Keratinocyte (primary cell): ENCODE measurements at regions not wholly inside any gene's neighbourhood (a gene's known extent, or its start where the extent isn't known, plus 50 kb on each side); places are given as distances from the start of the nearest gene placed in this dataset.

Experiments used
- DNase-seq: peaks from one replicate; pipeline ENCODE4 v3.0.0-alpha.2; 2011; ENCODE audit warnings: low read depth, missing footprints, low spot score
- FAIRE-seq: peaks from 2 replicates; lab custom pipeline; 2011; peaks lifted over from hg19 to GRCh38; lab: Jason Lieb, UNC
- H2AFZ ChIP-seq: 2 replicates; pipeline ENCODE4 v1.6.0; 2012; ENCODE audit warnings: low read length, control low read depth, inconsistent platforms; ENCODE audit not compliant: control insufficient read depth
- H3K27ac ChIP-seq: 2 replicates; pipeline ENCODE4 v1.5.1; 2011; ENCODE audit warnings: low read length; ENCODE audit not compliant: control insufficient read depth, insufficient read depth
- H3K27me3 ChIP-seq: 3 replicates; pipeline ENCODE4 v1.6.0; 2011; ENCODE audit warnings: low read length; ENCODE audit not compliant: control insufficient read depth, insufficient read depth; ENCODE audit errors: extremely low read depth
- H3K36me3 ChIP-seq, 2 experiments: 2 replicates in 1 of 2; 3 replicates in 1 of 2; pipeline ENCODE4 v1.5.1; 2011; ENCODE audit warnings: low read length in 2 of 2, mild to moderate bottlenecking in 1 of 2; ENCODE audit not compliant: control insufficient read depth in 2 of 2, insufficient read depth in 2 of 2; ENCODE audit errors: extremely low read depth in 1 of 2
- H3K4me1 ChIP-seq: 3 replicates; pipeline ENCODE4 v1.5.1; 2011; ENCODE audit warnings: low read length; ENCODE audit not compliant: control insufficient read depth, insufficient read depth; ENCODE audit errors: extremely low read depth
- H3K4me2 ChIP-seq: 3 replicates; pipeline ENCODE4 v1.6.0; 2011; ENCODE audit warnings: low read depth, low read length; ENCODE audit not compliant: control insufficient read depth, insufficient read depth; ENCODE audit errors: extremely low read depth
- H3K4me3 ChIP-seq, 3 experiments: fragments of 200-600 bp in 1 of 3; sonication (generic) in 1 of 3; 2 replicates in 2 of 3; 3 replicates in 1 of 3; pipeline ENCODE4 v1.5.1; 2011 to 2016; ENCODE audit warnings: low read length in 3 of 3, mild to moderate bottlenecking in 3 of 3, control low read depth in 2 of 3, inconsistent platforms in 1 of 3, low read depth in 1 of 3, mixed read lengths in 1 of 3, mixed run types in 1 of 3, moderate library complexity in 1 of 3; ENCODE audit not compliant: control insufficient read depth in 2 of 3, insufficient read depth in 2 of 3; ENCODE audit errors: extremely low read depth in 1 of 3
- H3K79me2 ChIP-seq: 2 replicates; pipeline ENCODE4 v1.6.0; 2012; ENCODE audit warnings: low read length; ENCODE audit not compliant: control insufficient read depth, insufficient read depth
- H3K9ac ChIP-seq: 3 replicates; pipeline ENCODE4 v1.6.0; 2011; ENCODE audit warnings: low read length; ENCODE audit not compliant: control insufficient read depth, insufficient read depth; ENCODE audit errors: extremely low read depth
- H3K9me1 ChIP-seq: 3 replicates; pipeline ENCODE4 v1.6.0; 2011; ENCODE audit warnings: low read length; ENCODE audit not compliant: control insufficient read depth, insufficient read depth; ENCODE audit errors: extremely low read depth
- H3K9me3 ChIP-seq: 2 replicates; pipeline ENCODE4 v1.5.1; 2012; ENCODE audit warnings: low read depth, low read length; ENCODE audit not compliant: control insufficient read depth
- H4K20me1 ChIP-seq: 3 replicates; pipeline ENCODE4 v1.6.0; 2011; ENCODE audit warnings: low read length; ENCODE audit not compliant: control insufficient read depth, insufficient read depth; ENCODE audit errors: extremely low read depth
- CTCF ChIP-seq, 3 experiments: IDR thresholded peaks in 1 of 3; conservative IDR thresholded peaks in 1 of 3; optimal IDR thresholded peaks in 1 of 3; 2 replicates in 2 of 3; 3 replicates in 1 of 3; pipeline versions ENCODE3 to v1.5.1; 2011; ENCODE audit warnings: low read length in 3 of 3, mild to moderate bottlenecking in 3 of 3, moderate library complexity in 2 of 3, control low read depth in 1 of 3, inconsistent platforms in 1 of 3; ENCODE audit not compliant: insufficient read depth in 2 of 3; ENCODE audit errors: extremely low read depth in 1 of 3
- EZH2 ChIP-seq: IDR thresholded peaks from one replicate; pipeline ENCODE4 v1.6.1; 2012; ENCODE audit warnings: inconsistent platforms, mild to moderate bottlenecking, low read length, moderate library complexity
- dilution Hi-C: fragments of 300-500 bp; cut with MboI; formaldehyde crosslinking; loops from one replicate; pipeline ENCODE4 v1.7.0; 2020; ENCODE audit warnings: low sequenced_read_pairs; ENCODE audit not compliant: extremely low pct_ligation_motif_present

- Histone ChIP-seq H3K36me3 (no peaks in the 10 kb centered on the region), H3K9ac (no peak overlapping the region), H3K27me3 (no peaks in the 10 kb centered on the region), H3K9me1 (no peaks in the 10 kb centered on the region), H3K27ac (no peak overlapping the region), H3K79me2 (no peaks in the 10 kb centered on the region), H3K4me2 (no peak overlapping the region), H4K20me1 (no peaks in the 10 kb centered on the region), H2AFZ (no peak overlapping the region), H3K9me3 (no peaks in the 10 kb centered on the region), H3K4me1 (no peaks in the 10 kb centered on the region), H3K4me3 (no peak overlapping the region)
- TF ChIP-seq EZH2 = no peak
- FAIRE-seq = no peak
- DNase-seq = no peak
- dilution Hi-C loops = no loop called here
These were observed 477.2 kb downstream of the BRINP3 start for GRCh38 chr1:190000365-190000872.

- no peak for FAIRE-seq
- no peaks in the 10 kb centered on the region for H3K9me1 ChIP-seq
- H3K4me1 ChIP-seq = no peaks in the 10 kb centered on the region
- no peak overlapping the region for H2AFZ ChIP-seq
- no peak overlapping the region for H3K4me3 ChIP-seq
- H3K9ac ChIP-seq = no peak overlapping the region
- TF ChIP-seq EZH2 (no peak), CTCF (optimal IDR thresholded peaks at IDR 0.05 in 1 of 3, IDR thresholded peaks at IDR 0.05 in 1 of 3, conservative IDR thresholded peaks at IDR 0.05 in 1 of 3; ENCODE audit: extremely low read depth in 1 of 3, insufficient read depth in 2 of 3, low read length in 3 of 3) (no peak)
- no peak overlapping the region for H3K27ac ChIP-seq
- no peaks in the 10 kb centered on the region for H3K79me2 ChIP-seq
- H3K27me3 ChIP-seq = no peaks in the 10 kb centered on the region
- H4K20me1 ChIP-seq = no peaks in the 10 kb centered on the region
- no peaks in the 10 kb centered on the region for H3K9me3 ChIP-seq
- no peaks in the 10 kb centered on the region for H3K36me3 ChIP-seq
- DNase-seq = no peak
- no peak overlapping the region for H3K4me2 ChIP-seq
- dilution Hi-C loops = no loop called here
These were observed 476.5 kb downstream of the BRINP3 start for GRCh38 chr1:190001187-190001586.

- TF ChIP-seq CTCF (optimal IDR thresholded peaks at IDR 0.05 in 1 of 3, IDR thresholded peaks at IDR 0.05 in 1 of 3, conservative IDR thresholded peaks at IDR 0.05 in 1 of 3; ENCODE audit: extremely low read depth in 1 of 3, insufficient read depth in 2 of 3, low read length in 3 of 3) = no peak
- H2AFZ ChIP-seq = no peak overlapping the region
- no peaks in the 10 kb centered on the region for H3K9me3 ChIP-seq
- H3K9ac ChIP-seq = no peak overlapping the region
- no peaks in the 10 kb centered on the region for H3K36me3 ChIP-seq
- no peaks in the 10 kb centered on the region for H3K27me3 ChIP-seq
- H4K20me1 ChIP-seq = no peaks in the 10 kb centered on the region
- H3K79me2 ChIP-seq = no peaks in the 10 kb centered on the region
- dilution Hi-C loops = no loop called here
- no peaks in the 10 kb centered on the region for H3K4me1 ChIP-seq
- H3K9me1 ChIP-seq = no peaks in the 10 kb centered on the region
- H3K27ac ChIP-seq = no peak overlapping the region
- DNase-seq (no peak), FAIRE-seq (no peak)
- H3K4me2 ChIP-seq = no peak overlapping the region
- no peak overlapping the region for H3K4me3 ChIP-seq
These were observed 474.3 kb downstream of the BRINP3 start for GRCh38 chr1:190003376-190003775.
